Peyer's patch (tissue), 4 donors: ENCODE measurements at regions not wholly inside any gene's neighbourhood (a gene's known extent, or its start where the extent isn't known, plus 50 kb on each side); places are given as distances from the start of the nearest gene placed in this dataset.

ENCODE experiments used
- DNase-seq, 3 donors: peaks; one replicate each; pipeline ENCODE4 v3.0.0-alpha.2; 2017 to 2019
- H3K27ac ChIP-seq, 4 donors: fragments of 200-600 bp; sonication (generic); one replicate each; pipeline ENCODE4 v1.5.1; 2016 to 2019
- H3K27me3 ChIP-seq, 2 donors: fragments of 200-600 bp; sonication (generic); one replicate each; pipeline ENCODE4 v1.5.1; 2019
- H3K36me3 ChIP-seq, 3 donors: fragments of 200-600 bp; sonication (generic); one replicate each; pipeline ENCODE4 v1.5.1; 2016 to 2019
- H3K4me1 ChIP-seq, 4 donors: fragments of 200-600 bp; sonication (generic); one replicate each; pipeline ENCODE4 v1.5.1; 2016 to 2019
- H3K4me3 ChIP-seq, 4 donors: fragments of 200-600 bp; sonication (generic); 1 replicate in 3 of 4; 2 replicates in 1 of 4; pipeline ENCODE4 v1.5.1; 2016 to 2019; ENCODE audit warnings: mild to moderate bottlenecking in 1 of 4
- H3K9me3 ChIP-seq, 4 donors: fragments of 200-600 bp; sonication (generic); one replicate each; pipeline ENCODE4 v1.5.1; 2016 to 2019; ENCODE audit warnings: mild to moderate bottlenecking in 1 of 4
- POLR2A ChIP-seq, 2 donors: fragments of 450-650 bp; IDR thresholded peaks; one replicate each; pipeline ENCODE4 v1.5.1; 2017; ENCODE audit warnings: antibody characterized with exemption in 2 of 2, mild to moderate bottlenecking in 2 of 2, moderate library complexity in 2 of 2
- TF ChIP-seq, protein P1 (sequence below), 6 experiments: fragments of 450-650 bp in 4 of 6; fragments of 200-600 bp in 2 of 6; sonication (generic) in 1 of 6; IDR thresholded peaks; one replicate each; pipeline ENCODE4 v1.5.1; 2017 to 2019; ENCODE audit warnings: antibody characterized with exemption in 6 of 6, mild to moderate bottlenecking in 3 of 6, moderate library complexity in 1 of 6

DNA sequence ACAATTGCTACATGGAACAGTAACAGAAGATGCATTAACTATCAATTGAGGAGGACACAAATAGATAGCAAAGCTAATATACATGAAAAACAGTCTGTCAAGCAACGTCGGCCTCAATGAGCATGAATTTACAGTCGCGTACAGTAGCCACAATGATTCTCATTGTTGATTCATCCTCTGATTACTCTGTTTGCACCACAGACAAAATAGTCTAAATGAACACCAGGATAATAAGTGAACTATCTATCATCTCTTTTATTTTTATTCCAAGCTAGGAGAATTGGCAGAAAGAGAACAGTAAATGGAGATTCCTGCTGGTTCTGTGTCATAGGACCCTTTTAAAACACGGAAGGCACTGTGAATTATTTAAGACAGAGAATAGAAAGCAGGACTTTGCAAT is 108.5 kb downstream of the EVX1 start:
- Histone ChIP-seq H3K36me3 (no peaks in the 10 kb centered on the region), H3K27me3 (no peaks in the 10 kb centered on the region), H3K4me1 (no peaks in the 10 kb centered on the region), H3K9me3 (no peaks in the 10 kb centered on the region), H3K4me3 (no peak overlapping the region), H3K27ac (no peak overlapping the region)
- TF ChIP-seq POLR2A (IDR thresholded peaks at IDR 0.05): no peak
- TF ChIP-seq, protein P1, sequence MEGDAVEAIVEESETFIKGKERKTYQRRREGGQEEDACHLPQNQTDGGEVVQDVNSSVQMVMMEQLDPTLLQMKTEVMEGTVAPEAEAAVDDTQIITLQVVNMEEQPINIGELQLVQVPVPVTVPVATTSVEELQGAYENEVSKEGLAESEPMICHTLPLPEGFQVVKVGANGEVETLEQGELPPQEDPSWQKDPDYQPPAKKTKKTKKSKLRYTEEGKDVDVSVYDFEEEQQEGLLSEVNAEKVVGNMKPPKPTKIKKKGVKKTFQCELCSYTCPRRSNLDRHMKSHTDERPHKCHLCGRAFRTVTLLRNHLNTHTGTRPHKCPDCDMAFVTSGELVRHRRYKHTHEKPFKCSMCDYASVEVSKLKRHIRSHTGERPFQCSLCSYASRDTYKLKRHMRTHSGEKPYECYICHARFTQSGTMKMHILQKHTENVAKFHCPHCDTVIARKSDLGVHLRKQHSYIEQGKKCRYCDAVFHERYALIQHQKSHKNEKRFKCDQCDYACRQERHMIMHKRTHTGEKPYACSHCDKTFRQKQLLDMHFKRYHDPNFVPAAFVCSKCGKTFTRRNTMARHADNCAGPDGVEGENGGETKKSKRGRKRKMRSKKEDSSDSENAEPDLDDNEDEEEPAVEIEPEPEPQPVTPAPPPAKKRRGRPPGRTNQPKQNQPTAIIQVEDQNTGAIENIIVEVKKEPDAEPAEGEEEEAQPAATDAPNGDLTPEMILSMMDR (IDR thresholded peaks at IDR 0.05): no peak
- no peak for DNase-seq

DNA sequence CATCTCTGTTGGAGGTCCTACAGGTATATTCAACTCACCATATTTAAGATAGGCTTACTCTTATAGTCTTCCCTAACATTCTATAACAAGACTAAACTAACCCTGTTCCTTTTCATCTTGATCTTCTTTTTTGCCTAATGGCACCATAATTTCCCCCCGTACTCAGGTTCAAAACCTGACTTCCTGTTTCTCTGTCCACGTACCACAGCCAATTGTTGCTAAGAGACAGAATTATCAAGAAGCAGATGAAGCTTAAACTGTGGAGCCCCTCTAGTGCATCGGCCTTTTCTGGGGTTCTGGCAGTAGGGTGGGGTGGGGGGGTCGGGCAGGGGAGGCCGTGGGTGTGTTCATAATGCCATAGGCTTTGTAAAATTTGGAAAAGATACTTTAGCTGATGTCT is 109.2 kb downstream of the EVX1 start:
- no peaks in the 10 kb centered on the region for H3K9me3 ChIP-seq
- no peak for TF ChIP-seq POLR2A (IDR thresholded peaks at IDR 0.05)
- TF ChIP-seq, protein P1 (IDR thresholded peaks at IDR 0.05): no peak
- no peak overlapping the region for H3K4me3 ChIP-seq
- DNase-seq: no peak
- H3K36me3 ChIP-seq: no peaks in the 10 kb centered on the region
- H3K4me1 ChIP-seq: no peaks in the 10 kb centered on the region
- H3K27ac ChIP-seq: no peak overlapping the region
- no peaks in the 10 kb centered on the region for H3K27me3 ChIP-seq

DNA sequence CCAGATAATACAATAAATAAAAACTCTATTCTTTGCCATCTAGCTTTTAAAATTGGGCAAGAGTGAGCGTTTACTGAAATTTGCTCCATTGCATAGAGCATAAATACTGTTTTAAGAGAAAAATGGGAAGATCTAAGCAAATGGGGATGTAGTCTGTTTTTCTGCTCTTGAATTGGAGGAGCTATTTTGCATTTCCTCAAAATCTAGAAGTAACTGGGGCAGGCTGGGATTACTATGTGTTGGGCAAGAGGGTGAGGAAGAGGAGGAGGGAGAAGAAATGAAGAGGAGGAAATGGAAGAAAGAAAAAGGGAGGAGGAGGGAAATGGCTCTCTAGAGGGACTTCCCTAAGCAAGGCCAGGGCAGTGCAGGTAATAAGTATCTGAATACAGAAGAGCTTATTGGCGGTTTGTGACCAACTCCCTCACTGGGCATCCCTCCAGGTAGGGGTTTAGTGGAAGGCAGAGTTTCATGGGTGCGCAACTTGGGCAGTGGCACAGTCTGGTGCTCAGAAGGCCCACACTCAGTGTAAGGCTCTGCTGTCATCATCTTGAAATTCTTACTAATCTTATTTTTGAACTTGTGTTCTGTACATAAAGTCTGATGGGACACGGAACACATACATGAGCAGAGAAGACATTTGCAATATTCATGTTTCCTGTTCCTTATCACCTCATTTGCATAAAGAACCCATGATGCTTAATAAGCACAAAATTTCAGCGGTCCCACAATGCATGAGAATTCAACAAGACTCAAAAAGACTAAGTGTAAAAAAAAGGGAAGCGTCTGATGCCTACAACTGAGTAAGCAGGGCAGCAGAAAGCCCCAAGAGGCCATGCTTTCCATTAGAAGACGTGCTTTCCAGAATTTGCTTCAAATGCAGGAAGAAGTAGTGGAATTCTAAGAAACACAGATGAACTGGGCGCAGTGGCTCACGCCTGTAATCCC is 116.9 kb downstream of the EVX1 start:
- no peak overlapping the region for H3K27ac ChIP-seq
- no peak for DNase-seq
- TF ChIP-seq, protein P1 (IDR thresholded peaks at IDR 0.05): no peak
- TF ChIP-seq POLR2A (IDR thresholded peaks at IDR 0.05): no peak

DNA sequence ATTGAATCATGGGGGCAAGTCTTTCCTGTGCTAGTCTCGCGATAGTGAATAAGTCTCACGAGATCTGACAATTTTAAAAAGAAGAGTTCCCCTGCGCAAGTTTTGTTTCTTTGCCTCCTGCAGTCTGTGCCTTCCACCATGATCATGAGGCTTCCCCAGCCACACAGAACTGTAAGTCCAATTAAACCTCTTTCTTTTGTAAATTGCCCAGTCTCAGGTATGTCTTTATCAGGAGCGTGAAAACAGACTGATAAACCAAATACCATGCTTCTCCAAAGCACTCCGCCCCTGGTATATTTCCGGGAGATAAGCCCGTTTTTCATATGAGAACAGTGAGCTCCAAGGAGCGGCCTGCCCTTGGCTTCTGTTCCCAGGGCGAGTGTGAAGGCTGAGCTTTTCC is 118.9 kb downstream of the EVX1 start:
- H3K36me3 ChIP-seq: no peaks in the 10 kb centered on the region
- no peak for DNase-seq
- H3K27ac ChIP-seq: no peak overlapping the region
- H3K4me1 ChIP-seq: no peaks in the 10 kb centered on the region
- no peak for TF ChIP-seq POLR2A (IDR thresholded peaks at IDR 0.05)
- no peaks in the 10 kb centered on the region for H3K9me3 ChIP-seq
- no peaks in the 10 kb centered on the region for H3K27me3 ChIP-seq
- H3K4me3 ChIP-seq: no peak overlapping the region

More for the DNA sequence above, 116.9 kb downstream of the EVX1 start:
- no peaks in the 10 kb centered on the region for H3K9me3 ChIP-seq
- no peaks in the 10 kb centered on the region for H3K27me3 ChIP-seq
- H3K4me3 ChIP-seq: no peak overlapping the region
- H3K36me3 ChIP-seq: no peaks in the 10 kb centered on the region
- no peaks in the 10 kb centered on the region for H3K4me1 ChIP-seq

DNA sequence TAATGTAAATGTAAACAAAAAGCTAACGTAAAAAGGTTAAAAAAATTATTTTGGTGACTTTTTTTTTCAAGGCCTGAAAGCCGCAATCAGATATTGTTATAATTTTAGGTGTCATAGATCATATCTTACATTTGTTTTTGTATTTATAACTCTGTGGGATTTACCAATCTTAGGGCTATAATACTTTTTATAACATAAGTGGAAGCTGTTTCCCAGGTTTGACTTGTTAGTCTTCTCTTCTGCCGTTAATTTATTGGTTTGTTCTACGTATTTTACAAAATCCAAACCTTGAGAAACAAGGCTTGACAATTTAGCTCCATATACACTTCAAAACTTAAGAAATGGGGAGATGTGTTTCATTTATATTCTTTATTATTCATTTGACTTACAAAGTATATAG is 119.4 kb downstream of the EVX1 start:
- TF ChIP-seq POLR2A (IDR thresholded peaks at IDR 0.05): no peak
- TF ChIP-seq, protein P1 (IDR thresholded peaks at IDR 0.05): no peak
- H3K27ac ChIP-seq: no peak overlapping the region

DNA sequence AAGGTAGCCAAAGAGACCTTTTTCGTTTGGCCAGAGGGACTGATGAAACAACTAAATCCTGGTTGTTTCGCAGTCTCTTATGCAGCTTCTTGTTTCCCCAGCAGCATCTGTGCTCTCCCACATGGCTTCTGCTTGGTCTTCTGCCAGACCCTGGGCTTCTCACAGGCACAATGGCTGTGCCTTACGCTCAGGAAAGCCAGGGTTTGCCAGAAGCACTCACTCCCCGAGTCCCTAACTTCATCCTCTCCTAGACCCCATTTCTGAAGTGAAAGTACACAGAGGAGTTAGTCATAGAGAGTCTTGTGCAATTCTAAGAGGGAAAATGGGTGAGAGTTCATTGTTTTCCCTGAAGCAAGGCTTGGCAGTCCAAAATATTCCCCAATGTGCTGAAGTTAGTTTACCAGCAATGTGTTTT is 121.7 kb downstream of the EVX1 start:
- H3K4me1 ChIP-seq: no peaks in the 10 kb centered on the region
- H3K9me3 ChIP-seq: no peaks in the 10 kb centered on the region
- H3K36me3 ChIP-seq: no peaks in the 10 kb centered on the region
- peak overlapping the region; percentile 34 to 68 (median 57) for H3K27ac ChIP-seq
- TF ChIP-seq POLR2A (IDR thresholded peaks at IDR 0.05): no peak
- TF ChIP-seq, protein P1 (IDR thresholded peaks at IDR 0.05): no peak
- DNase-seq: peak in 1 of 3 donors; percentile 64
- no peaks in the 10 kb centered on the region for H3K27me3 ChIP-seq
- no peak overlapping the region for H3K4me3 ChIP-seq

More for the DNA sequence above, 119.4 kb downstream of the EVX1 start:
- Histone ChIP-seq H3K36me3 (no peaks in the 10 kb centered on the region), H3K27me3 (no peaks in the 10 kb centered on the region), H3K4me1 (no peaks in the 10 kb centered on the region), H3K9me3 (no peaks in the 10 kb centered on the region), H3K4me3 (no peak overlapping the region)
- DNase-seq: no peak
